GM12892 (cell line): ENCODE measurements at regions not wholly inside any gene's neighbourhood (a gene's known extent, or its start where the extent isn't known, plus 50 kb on each side); places are given as distances from the start of the nearest gene placed in this dataset.
"Not testable (repeated sequence)": the region's sequence is repeated elsewhere in the genome, so short reads cannot be mapped to it uniquely, and the experiment has no call there.

ENCODE experiments used
- POLR2A ChIP-seq: IDR thresholded peaks from 2 replicates; pipeline ENCODE4 v1.6.1; 2011; ENCODE audit warnings: low read depth, low read length, control low read depth
- POLR2AphosphoS5 ChIP-seq: IDR thresholded peaks from 2 replicates; pipeline ENCODE4 v1.6.1; 2011; ENCODE audit warnings: low read depth, low read length, control low read depth

GRCh38 chr2:87439617-87440204, 308.2 kb upstream of the PLGLB2 start:
- not testable (repeated sequence) for TF ChIP-seq POLR2AphosphoS5, POLR2A
